Mesenchymal stem cell (in vitro differentiated cells and primary cell): ENCODE measurements at regions not wholly inside any gene's neighbourhood (a gene's known extent, or its start where the extent isn't known, plus 50 kb on each side); places are given as distances from the start of the nearest gene placed in this dataset.

Experiments
- DNase-seq: peaks from one replicate; pipeline ENCODE4 v3.0.0-alpha.2; 2013
- H2AFZ ChIP-seq: one replicate; pipeline ENCODE4 v1.6.1; 2013; ENCODE audit warnings: low read depth, mild to moderate bottlenecking, control low read depth, inconsistent platforms, low read length, moderate library complexity
- H2AK5ac ChIP-seq: 2 replicates; pipeline ENCODE4 v1.6.1; 2013; ENCODE audit warnings: low read length, moderate library complexity, mild to moderate bottlenecking, inconsistent platforms; ENCODE audit not compliant: severe bottlenecking
- H2BK120ac ChIP-seq: one replicate; pipeline ENCODE4 v1.6.1; 2013; ENCODE audit warnings: low read depth, mild to moderate bottlenecking, inconsistent platforms, low read length, moderate library complexity
- H2BK12ac ChIP-seq, 2 experiments: one replicate each; pipeline ENCODE4 v1.6.1; 2013; ENCODE audit warnings: inconsistent platforms in 2 of 2, low read length in 2 of 2, mild to moderate bottlenecking in 2 of 2, moderate library complexity in 2 of 2, control low read depth in 1 of 2
- H2BK15ac ChIP-seq: one replicate; pipeline ENCODE4 v1.6.1; 2013; ENCODE audit warnings: mild to moderate bottlenecking, low read depth, inconsistent platforms; ENCODE audit not compliant: poor library complexity, severe bottlenecking
- H2BK5ac ChIP-seq: 2 replicates; pipeline ENCODE4 v1.6.1; 2013; ENCODE audit warnings: low read depth, mild to moderate bottlenecking, low read length, control low read depth, inconsistent platforms; ENCODE audit not compliant: poor library complexity, severe bottlenecking
- H3K14ac ChIP-seq, 2 experiments: one replicate each; pipeline ENCODE4 v1.6.1; 2013; ENCODE audit warnings: inconsistent platforms in 2 of 2, low read length in 2 of 2, control low read depth in 1 of 2, mild to moderate bottlenecking in 1 of 2, moderate library complexity in 1 of 2
- H3K18ac ChIP-seq, 2 experiments: one replicate each; pipeline ENCODE4 v1.6.1; 2013; ENCODE audit warnings: inconsistent platforms in 2 of 2, low read length in 2 of 2, control low read depth in 1 of 2, low read depth in 1 of 2, mild to moderate bottlenecking in 1 of 2
- H3K23ac ChIP-seq, 2 experiments: one replicate each; pipeline ENCODE4 v1.6.1; 2013; ENCODE audit warnings: inconsistent platforms in 2 of 2, low read length in 2 of 2, mild to moderate bottlenecking in 2 of 2, moderate library complexity in 2 of 2, control low read depth in 1 of 2
- H3K27ac ChIP-seq: 2 replicates; pipeline ENCODE4 v1.5.1; 2013; ENCODE audit warnings: mild to moderate bottlenecking, moderate library complexity, low read length, control low read depth, inconsistent platforms; ENCODE audit not compliant: poor library complexity, severe bottlenecking
- H3K27me3 ChIP-seq, 2 experiments: 2 replicates each; pipeline versions ENCODE4 v1.6.1 to v1.7.0; 2013; ENCODE audit warnings: low read length in 2 of 2, mild to moderate bottlenecking in 2 of 2, moderate library complexity in 2 of 2, control low read depth in 1 of 2, inconsistent platforms in 1 of 2; ENCODE audit not compliant: control insufficient read depth in 1 of 2, insufficient read depth in 1 of 2
- H3K36me3 ChIP-seq, 2 experiments: 2 replicates each; pipeline versions ENCODE4 v1.6.1 to v1.7.0; 2013; ENCODE audit warnings: low read length in 2 of 2, control low read depth in 1 of 2, inconsistent platforms in 1 of 2, low read depth in 1 of 2, mild to moderate bottlenecking in 1 of 2; ENCODE audit not compliant: insufficient read depth in 2 of 2, control insufficient read depth in 1 of 2
- H3K4ac ChIP-seq, 2 experiments: one replicate each; pipeline ENCODE4 v1.6.1; 2013; ENCODE audit warnings: inconsistent platforms in 2 of 2, low read length in 2 of 2, mild to moderate bottlenecking in 2 of 2, moderate library complexity in 2 of 2, control low read depth in 1 of 2, low read depth in 1 of 2
- H3K4me1 ChIP-seq: 2 replicates; pipeline ENCODE4 v1.6.1; 2013; ENCODE audit warnings: low read depth, low read length, control low read depth; ENCODE audit not compliant: control insufficient read depth, insufficient read depth
- H3K4me2 ChIP-seq: 2 replicates; pipeline ENCODE4 v1.6.1; 2013; ENCODE audit warnings: low read length, mild to moderate bottlenecking, inconsistent platforms; ENCODE audit not compliant: poor library complexity, severe bottlenecking
- H3K4me3 ChIP-seq, 2 experiments: 2 replicates each; pipeline versions ENCODE4 v1.5.1 to v1.7.0; 2013; ENCODE audit warnings: low read length in 2 of 2, mild to moderate bottlenecking in 2 of 2, control low read depth in 1 of 2, low read depth in 1 of 2; ENCODE audit not compliant: insufficient read depth in 1 of 2
- H3K79me1 ChIP-seq: replicated peaks from 2 replicates; pipeline ENCODE4 v1.6.1; 2013; ENCODE audit warnings: mild to moderate bottlenecking, control low read depth, low read length, inconsistent platforms; ENCODE audit not compliant: poor library complexity, severe bottlenecking
- H3K9ac ChIP-seq: 2 replicates; pipeline ENCODE4 v1.7.0; 2013; ENCODE audit warnings: mild to moderate bottlenecking, low read length, moderate library complexity
- H3K9me3 ChIP-seq: 2 replicates; pipeline ENCODE4 v1.7.0; 2013; ENCODE audit warnings: mild to moderate bottlenecking, low read length; ENCODE audit not compliant: control insufficient read depth
- H4K8ac ChIP-seq: one replicate; pipeline ENCODE4 v1.6.1; 2013; ENCODE audit warnings: inconsistent platforms, mild to moderate bottlenecking, low read length, moderate library complexity
- H4K91ac ChIP-seq: one replicate; pipeline ENCODE4 v1.6.1; 2013; ENCODE audit warnings: mild to moderate bottlenecking, low read length, inconsistent platforms
- WGBS: methylation state at CpG from one replicate; pipeline ENCODE4 v1.1.7; 2013; ENCODE audit warnings: mixed read lengths; 5-methylcytosine and 5-hydroxymethylcytosine counted together

DNA sequence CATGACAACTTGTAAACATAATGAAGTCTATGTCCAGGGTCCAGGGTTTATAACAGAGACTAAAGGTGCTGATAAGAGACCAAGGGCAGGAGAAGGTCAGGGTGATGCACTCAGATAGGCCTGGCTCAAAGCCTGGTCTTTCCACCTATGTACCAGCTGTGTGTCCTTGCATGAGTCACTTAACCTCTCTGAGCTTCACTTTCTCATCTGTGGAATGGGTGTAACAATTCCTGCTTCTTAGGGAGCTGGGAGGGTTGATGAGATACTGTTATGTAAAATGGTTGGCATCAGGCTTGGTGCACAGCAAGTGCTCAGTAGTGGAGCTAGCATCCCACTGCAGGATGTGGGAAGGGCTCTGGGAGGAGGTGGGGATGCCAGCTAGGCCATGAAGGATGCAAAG, 143.7 kb upstream of the CSF3R start:
- H2AFZ ChIP-seq = no peak overlapping the region
- H3K4me2 ChIP-seq = no peak overlapping the region
- no peak overlapping the region for H2BK15ac ChIP-seq
- H2BK12ac ChIP-seq = no peak overlapping the region
- H3K4me1 ChIP-seq = no peaks in the 10 kb centered on the region
- H3K9ac ChIP-seq = no peak overlapping the region
- no peak overlapping the region for H3K23ac ChIP-seq
- no peaks in the 10 kb centered on the region for H3K79me1 ChIP-seq
- H3K14ac ChIP-seq = no peak overlapping the region
- no peak overlapping the region for H3K4me3 ChIP-seq
- no peak overlapping the region for H3K4ac ChIP-seq
- H2BK5ac ChIP-seq = no peak overlapping the region
- no peaks in the 10 kb centered on the region for H3K36me3 ChIP-seq
- no peak overlapping the region for H2AK5ac ChIP-seq
- H3K9me3 ChIP-seq = no peaks in the 10 kb centered on the region
- no peak overlapping the region for H2BK120ac ChIP-seq
- no peak overlapping the region for H4K91ac ChIP-seq
- no peak overlapping the region for H4K8ac ChIP-seq
- peaks cover 4 to 30% of the 10 kb centered on the region in 2 experiments for H3K27me3 ChIP-seq
- no peak for DNase-seq
- no peak overlapping the region for H3K18ac ChIP-seq
- no peak overlapping the region for H3K27ac ChIP-seq

- Histone ChIP-seq H3K4me1 (no peaks in the 10 kb centered on the region), H3K4me3 (no peak overlapping the region), H4K8ac (no peak overlapping the region), H3K36me3 (no peaks in the 10 kb centered on the region), H2AK5ac (no peak overlapping the region), H4K91ac (no peak overlapping the region), H3K79me1 (no peaks in the 10 kb centered on the region), H2BK5ac (no peak overlapping the region), H3K4ac (no peak overlapping the region), H3K27ac (no peak overlapping the region), H2BK12ac (no peak overlapping the region), H3K9ac (no peak overlapping the region), H2BK120ac (no peak overlapping the region), H3K9me3 (no peaks in the 10 kb centered on the region), H3K4me2 (no peak overlapping the region), H2AFZ (no peak overlapping the region), H2BK15ac (no peak overlapping the region), H3K27me3 (peaks cover 4 to 30% of the 10 kb centered on the region in 2 experiments), H3K23ac (no peak overlapping the region), H3K18ac (no peak overlapping the region), H3K14ac (no peak overlapping the region)
- no peak for DNase-seq
- 56% methylated on average over 11 of the region's 11 CpGs for WGBS
Observed at GRCh38 chr1:36625935-36626310, 143.2 kb upstream of the CSF3R start.

DNA sequence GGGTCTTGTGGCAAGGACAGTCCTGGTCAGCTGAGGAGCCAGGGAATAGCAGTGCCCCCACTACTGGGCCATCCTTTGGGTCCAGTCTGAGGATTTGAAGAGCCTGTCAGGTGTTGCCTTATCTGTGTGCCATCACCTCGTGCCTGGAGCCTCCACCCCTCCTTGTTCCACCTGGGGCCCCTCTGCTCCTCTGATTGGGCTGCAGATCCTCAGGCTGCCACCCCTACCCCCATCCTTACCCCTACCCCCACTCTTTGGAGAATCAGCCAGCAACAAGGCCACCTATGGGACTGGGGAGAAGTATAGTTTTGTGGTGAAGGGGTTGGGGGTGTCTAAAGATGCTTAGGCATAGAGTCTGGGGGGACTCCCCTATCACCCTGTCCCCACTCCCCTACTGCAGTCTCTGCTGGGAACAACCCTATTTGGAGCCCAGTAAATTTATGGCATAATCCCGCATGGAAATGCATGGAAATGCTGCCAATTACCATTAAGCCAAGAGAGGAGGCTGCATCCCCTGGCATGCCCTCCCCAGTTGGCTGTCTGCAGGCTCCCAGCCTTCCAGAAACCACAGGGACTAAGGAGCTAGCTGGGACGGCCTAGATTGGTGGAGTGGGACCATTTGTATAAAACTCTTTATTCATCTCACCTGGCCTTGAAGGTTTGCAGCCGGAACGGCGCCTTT, 142.7 kb upstream of the CSF3R start:
- H2BK12ac ChIP-seq = no peak overlapping the region
- no peak overlapping the region for H2BK5ac ChIP-seq
- H4K91ac ChIP-seq = no peak overlapping the region
- WGBS = 73% methylated on average over 6 of the region's 6 CpGs
- H3K18ac ChIP-seq = no peak overlapping the region
- H3K36me3 ChIP-seq = no peaks in the 10 kb centered on the region
- H4K8ac ChIP-seq = no peak overlapping the region
- H3K9me3 ChIP-seq = no peaks in the 10 kb centered on the region
- no peak overlapping the region for H3K14ac ChIP-seq
- no peak overlapping the region for H2BK15ac ChIP-seq
- H3K4me1 ChIP-seq = no peaks in the 10 kb centered on the region
- H3K79me1 ChIP-seq = no peaks in the 10 kb centered on the region
- no peak overlapping the region for H3K23ac ChIP-seq
- no peak overlapping the region for H2AFZ ChIP-seq
- no peak overlapping the region for H3K4ac ChIP-seq
- H2AK5ac ChIP-seq = no peak overlapping the region
- no peak overlapping the region for H3K27ac ChIP-seq
- no peak for DNase-seq
- H2BK120ac ChIP-seq = no peak overlapping the region
- no peak overlapping the region for H3K9ac ChIP-seq
- no peak overlapping the region for H3K4me2 ChIP-seq
- H3K27me3 ChIP-seq = peaks cover under 1 to 30% of the 10 kb centered on the region in 2 experiments
- H3K4me3 ChIP-seq = no peak overlapping the region

DNA sequence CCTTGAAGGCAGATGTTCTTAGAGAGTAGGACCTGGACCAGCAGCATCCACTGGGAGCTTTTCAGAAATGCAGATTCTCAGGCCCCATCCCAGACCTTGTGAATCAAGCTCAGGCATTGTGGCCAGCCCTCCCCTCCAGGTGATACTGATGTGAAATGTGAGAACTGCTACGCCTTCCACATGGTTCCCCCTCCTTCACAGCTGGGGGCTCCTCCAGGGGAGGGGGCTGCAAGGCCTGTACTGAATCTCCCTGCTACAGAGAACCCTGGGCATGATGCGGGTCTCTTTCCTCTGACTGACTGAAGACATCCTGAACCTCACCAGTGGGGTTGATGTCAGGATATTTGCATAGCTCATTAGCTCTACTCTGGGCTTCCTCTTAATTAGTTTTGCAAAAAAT, 141.8 kb upstream of the CSF3R start:
- Histone ChIP-seq H2AK5ac (no peak overlapping the region), H3K14ac (no peak overlapping the region), H3K27me3 (peaks cover 0 to 30% of the 10 kb centered on the region in 2 experiments), H3K4ac (no peak overlapping the region), H2AFZ (no peak overlapping the region), H3K9me3 (no peaks in the 10 kb centered on the region), H3K9ac (no peak overlapping the region), H2BK5ac (no peak overlapping the region), H2BK12ac (no peak overlapping the region), H4K8ac (no peak overlapping the region), H3K4me1 (no peaks in the 10 kb centered on the region), H3K36me3 (no peaks in the 10 kb centered on the region), H3K23ac (no peak overlapping the region), H3K18ac (no peak overlapping the region), H3K4me3 (no peak overlapping the region), H3K4me2 (no peak overlapping the region), H2BK15ac (no peak overlapping the region), H3K27ac (no peak overlapping the region), H2BK120ac (no peak overlapping the region), H4K91ac (no peak overlapping the region), H3K79me1 (no peaks in the 10 kb centered on the region)
- 22% methylated on average over 1 of the region's 2 CpGs for WGBS
- no peak for DNase-seq
